Neural cell (in vitro differentiated cells): ENCODE measurements at regions not wholly inside any gene's neighbourhood (a gene's known extent, or its start where the extent isn't known, plus 50 kb on each side); places are given as distances from the start of the nearest gene placed in this dataset.

Experiments
- H2AFZ ChIP-seq: fragments of 200-600, 300-800 bp; sonication (generic), shearing (Covaris generic); 2 replicates; pipeline ENCODE4 v1.6.0; 2014; ENCODE audit warnings: low read depth, mild to moderate bottlenecking, antibody characterized with exemption, low read length, moderate library complexity
- H3F3A ChIP-seq: fragments of 200-600 bp; shearing (Covaris generic); 2 replicates; pipeline ENCODE4 v1.6.1; 2016; ENCODE audit warnings: mild to moderate bottlenecking, moderate library complexity, mixed read lengths, antibody characterized with exemption, low read length; ENCODE audit not compliant: insufficient read depth, poor library complexity, severe bottlenecking
- H3K27ac ChIP-seq: fragments of 200-600, 300-800 bp; sonication (generic), shearing (Covaris generic); 2 replicates; pipeline ENCODE4 v1.5.1; 2014; ENCODE audit warnings: mild to moderate bottlenecking, low read length, moderate library complexity
- H3K27me3 ChIP-seq: fragments of 300-800, 200-600 bp; sonication (generic), shearing (Covaris generic); 2 replicates; pipeline ENCODE4 v1.6.0; 2014; ENCODE audit warnings: mild to moderate bottlenecking, low read depth, low read length, moderate library complexity; ENCODE audit not compliant: insufficient read depth
- H3K36me3 ChIP-seq: fragments of 300-800, 200-600 bp; sonication (generic), shearing (Covaris generic); 2 replicates; pipeline ENCODE4 v1.5.1; 2014; ENCODE audit warnings: mild to moderate bottlenecking, antibody characterized with exemption, low read length, moderate library complexity; ENCODE audit not compliant: insufficient read depth
- H3K4me2 ChIP-seq: fragments of 300-800, 200-600 bp; sonication (generic), shearing (Covaris generic); 2 replicates; pipeline ENCODE4 v1.6.0; 2014; ENCODE audit warnings: mild to moderate bottlenecking, low read length
- H3K4me3 ChIP-seq: fragments of 300-800, 200-600 bp; sonication (generic), shearing (Covaris generic); 2 replicates; pipeline ENCODE4 v1.5.1; 2014; ENCODE audit warnings: mild to moderate bottlenecking, low read length, moderate library complexity
- H3K79me2 ChIP-seq: fragments of 200-600 bp; shearing (Covaris generic); replicated peaks from 2 replicates; pipeline ENCODE4 v1.6.0; 2014; ENCODE audit warnings: mild to moderate bottlenecking, low read length, moderate library complexity; ENCODE audit not compliant: insufficient read depth
- H3K9ac ChIP-seq: fragments of 300-800, 200-600 bp; sonication (generic), shearing (Covaris generic); 2 replicates; pipeline ENCODE4 v1.6.1; 2016; ENCODE audit warnings: mild to moderate bottlenecking, low read length, mixed read lengths
- H3K9me2 ChIP-seq: fragments of 200-600 bp; shearing (Covaris generic); 2 replicates; pipeline ENCODE4 v1.6.1; 2016; ENCODE audit warnings: mild to moderate bottlenecking, low read length, mixed read lengths; ENCODE audit not compliant: insufficient read depth
- H3K9me3 ChIP-seq: fragments of 200-600, 300-800 bp; sonication (generic), shearing (Covaris generic); 2 replicates; pipeline ENCODE4 v1.6.1; 2016; ENCODE audit warnings: mild to moderate bottlenecking, mixed run types, low read length, moderate library complexity, mixed read lengths
- H4K20me1 ChIP-seq: fragments of 200-600 bp; shearing (Covaris generic); 2 replicates; pipeline ENCODE4 v1.6.1; 2016; ENCODE audit warnings: mild to moderate bottlenecking, mixed run types; ENCODE audit not compliant: insufficient read depth
- CTCF ChIP-seq: fragments of 450-650 bp; IDR thresholded peaks from 2 replicates; pipeline ENCODE4 v1.5.1; 2014; ENCODE audit warnings: antibody characterized with exemption, mild to moderate bottlenecking, moderate library complexity; ENCODE audit not compliant: poor library complexity, severe bottlenecking
- EP300 ChIP-seq: fragments of 450-650 bp; conservative IDR thresholded peaks from 2 replicates; pipeline ENCODE4 v1.6.1; 2014; ENCODE audit warnings: antibody characterized with exemption, mild to moderate bottlenecking, moderate library complexity; ENCODE audit not compliant: poor library complexity, severe bottlenecking
- EZH2 ChIP-seq: fragments of 200-600, 300-800 bp; shearing (Covaris generic), sonication (generic); IDR thresholded peaks from 2 replicates; pipeline ENCODE4 v1.6.1; 2014; ENCODE audit warnings: antibody characterized with exemption, low read length, borderline replicate concordance, mild to moderate bottlenecking; ENCODE audit not compliant: insufficient read depth, poor library complexity, severe bottlenecking
- MXI1 ChIP-seq: fragments of 450-650 bp; conservative IDR thresholded peaks from 2 replicates; pipeline ENCODE4 v1.6.1; 2014; ENCODE audit warnings: antibody characterized with exemption, mild to moderate bottlenecking; ENCODE audit not compliant: poor library complexity, severe bottlenecking
- POLR2AphosphoS5 ChIP-seq: IDR thresholded peaks from 2 replicates; pipeline ENCODE4 v1.6.1; 2012
- RAD21 ChIP-seq: fragments of 450-650 bp; conservative IDR thresholded peaks from 2 replicates; pipeline ENCODE4 v1.6.1; 2014; ENCODE audit warnings: antibody characterized with exemption, mild to moderate bottlenecking, moderate library complexity
- REST ChIP-seq: IDR thresholded peaks from 2 replicates; pipeline ENCODE4 v1.6.1; 2012; ENCODE audit warnings: borderline replicate concordance
- SMC3 ChIP-seq: fragments of 450-650 bp; conservative IDR thresholded peaks from 2 replicates; pipeline ENCODE4 v1.6.1; 2014; ENCODE audit warnings: antibody characterized with exemption, mild to moderate bottlenecking, moderate library complexity; ENCODE audit not compliant: poor library complexity
- TAF1 ChIP-seq: IDR thresholded peaks from 2 replicates; pipeline ENCODE4 v1.6.1; 2012; ENCODE audit warnings: low read depth

GRCh38 chr21:35231090-35231489 is 182.0 kb upstream of the RUNX1 start:
- Histone ChIP-seq H3K4me3 (no peak overlapping the region), H3K27me3 (peaks cover 3% of the 10 kb centered on the region), H3F3A (no peaks in the 10 kb centered on the region)

GRCh38 chr21:35229290-35229689 is 180.2 kb upstream of the RUNX1 start:
- Histone ChIP-seq H3K9ac (no peak overlapping the region), H3K4me3 (no peak overlapping the region), H3K27ac (no peak overlapping the region), H4K20me1 (no peaks in the 10 kb centered on the region), H3K9me2 (no peaks in the 10 kb centered on the region), H3K9me3 (no peaks in the 10 kb centered on the region), H3F3A (no peaks in the 10 kb centered on the region), H3K27me3 (peaks cover 3% of the 10 kb centered on the region), H3K36me3 (no peaks in the 10 kb centered on the region), H3K79me2 (no peaks in the 10 kb centered on the region), H3K4me2 (no peak overlapping the region), H2AFZ (no peak overlapping the region)
- no peak for TF ChIP-seq SMC3
- TF ChIP-seq MXI1 = no peak
- no peak for TF ChIP-seq REST
- no peak for TF ChIP-seq CTCF
- TF ChIP-seq EZH2 = no peak
- TF ChIP-seq TAF1 = no peak
- TF ChIP-seq RAD21 = no peak
- TF ChIP-seq POLR2AphosphoS5 = no peak

More at GRCh38 chr21:35231090-35231489, 182.0 kb upstream of the RUNX1 start:
- H3K27ac ChIP-seq = no peak overlapping the region
- no peaks in the 10 kb centered on the region for H3K36me3 ChIP-seq
- no peaks in the 10 kb centered on the region for H3K9me3 ChIP-seq
- H4K20me1 ChIP-seq = no peaks in the 10 kb centered on the region
- no peak for TF ChIP-seq TAF1
- TF ChIP-seq EP300 = no peak
- no peak for TF ChIP-seq REST
- no peak for TF ChIP-seq RAD21
- H3K79me2 ChIP-seq = no peaks in the 10 kb centered on the region
- H2AFZ ChIP-seq = no peak overlapping the region
- no peak overlapping the region for H3K4me2 ChIP-seq
- no peaks in the 10 kb centered on the region for H3K9me2 ChIP-seq
- H3K9ac ChIP-seq = no peak overlapping the region
